ENCODE measurements at regions not wholly inside any gene's neighbourhood (a gene's known extent, or its start where the extent isn't known, plus 50 kb on each side); places are given as distances from the start of the nearest gene placed in this dataset.

- H3K27me3 ChIP-seq (ENCODE audit: control insufficient read depth, insufficient read depth, low read length): no peaks in the 10 kb centered on the region
- DNase-seq (ENCODE audit: low read depth in 2 of 2): peak; percentile 15 to 44
- TF ChIP-seq EZH2 (IDR thresholded peaks at IDR 0.05; ENCODE audit: low read length, missing control alignments) (no peak), CTCF (conservative IDR thresholded peaks at IDR 0.05 in 1 of 2, IDR thresholded peaks at IDR 0.05 in 1 of 2; ENCODE audit: low read depth in 1 of 2, low read length in 2 of 2) (no peak)
- no peaks in the 10 kb centered on the region for H4K20me1 ChIP-seq (ENCODE audit: control insufficient read depth, extremely low read depth, insufficient read depth, low read length)
- H3K79me2 ChIP-seq (ENCODE audit: control insufficient read depth, insufficient read depth, low read length): no peaks in the 10 kb centered on the region
- no peak overlapping the region for H3K4me3 ChIP-seq (replicated peaks in 1 of 4; ENCODE audit: control extremely low read depth in 1 of 4, insufficient read depth in 1 of 4, low read depth in 3 of 4, low read length in 4 of 4)
- H3K9me3 ChIP-seq (ENCODE audit: control insufficient read depth, insufficient read depth, low read depth, low read length): no peaks in the 10 kb centered on the region
- H3K27ac ChIP-seq (ENCODE audit: insufficient read depth, low read length): no peak overlapping the region
- no peak overlapping the region for H3K4me2 ChIP-seq (ENCODE audit: extremely low read depth, insufficient read depth, low read length)
- no peak overlapping the region for H2AFZ ChIP-seq (ENCODE audit: low read length)
- H3K9ac ChIP-seq (ENCODE audit: insufficient read depth, low read length): no peak overlapping the region
- H3K4me1 ChIP-seq (ENCODE audit: control insufficient read depth, extremely low read depth, insufficient read depth, low read length): no peaks in the 10 kb centered on the region
- no peaks in the 10 kb centered on the region for H3K36me3 ChIP-seq (ENCODE audit: control insufficient read depth, insufficient read depth, low read length)
Measured at GRCh38 chr12:107612508-107612907, 73.1 kb upstream of the PWP1 start.

GRCh38 chr12:107616941-107617340, 68.7 kb upstream of the PWP1 start:
- TF ChIP-seq CTCF (conservative IDR thresholded peaks at IDR 0.05 in 1 of 2, IDR thresholded peaks at IDR 0.05 in 1 of 2; ENCODE audit: low read depth in 1 of 2, low read length in 2 of 2) (no peak), EZH2 (IDR thresholded peaks at IDR 0.05; ENCODE audit: low read length, missing control alignments) (no peak)
- no peaks in the 10 kb centered on the region for H4K20me1 ChIP-seq (ENCODE audit: control insufficient read depth, extremely low read depth, insufficient read depth, low read length)
- H3K9me3 ChIP-seq (ENCODE audit: control insufficient read depth, insufficient read depth, low read depth, low read length): no peaks in the 10 kb centered on the region
- H3K79me2 ChIP-seq (ENCODE audit: control insufficient read depth, insufficient read depth, low read length): no peaks in the 10 kb centered on the region
- no peaks in the 10 kb centered on the region for H3K27me3 ChIP-seq (ENCODE audit: control insufficient read depth, insufficient read depth, low read length)
- no peaks in the 10 kb centered on the region for H3K4me1 ChIP-seq (ENCODE audit: control insufficient read depth, extremely low read depth, insufficient read depth, low read length)
- no peak overlapping the region for H3K27ac ChIP-seq (ENCODE audit: insufficient read depth, low read length)
- no peak overlapping the region for H3K4me3 ChIP-seq (replicated peaks in 1 of 4; ENCODE audit: control extremely low read depth in 1 of 4, insufficient read depth in 1 of 4, low read depth in 3 of 4, low read length in 4 of 4)
- no peak overlapping the region for H2AFZ ChIP-seq (ENCODE audit: low read length)
- DNase-seq (ENCODE audit: low read depth in 2 of 2): no peak
- no peaks in the 10 kb centered on the region for H3K36me3 ChIP-seq (ENCODE audit: control insufficient read depth, insufficient read depth, low read length)
- H3K4me2 ChIP-seq (ENCODE audit: extremely low read depth, insufficient read depth, low read length): no peak overlapping the region
- no peak overlapping the region for H3K9ac ChIP-seq (ENCODE audit: insufficient read depth, low read length)

- Histone ChIP-seq H3K27me3 (ENCODE audit: control insufficient read depth, insufficient read depth, low read length) (no peaks in the 10 kb centered on the region), H3K27ac (ENCODE audit: insufficient read depth, low read length) (no peak overlapping the region), H3K9ac (ENCODE audit: insufficient read depth, low read length) (no peak overlapping the region)
Measured at GRCh38 chr12:107618106-107618505, 67.5 kb upstream of the PWP1 start.

More at GRCh38 chr12:107618106-107618505, 67.5 kb upstream of the PWP1 start:
- TF ChIP-seq EZH2 (IDR thresholded peaks at IDR 0.05; ENCODE audit: low read length, missing control alignments) (no peak), CTCF (conservative IDR thresholded peaks at IDR 0.05 in 1 of 2, IDR thresholded peaks at IDR 0.05 in 1 of 2; ENCODE audit: low read depth in 1 of 2, low read length in 2 of 2) (no peak)
- no peaks in the 10 kb centered on the region for H3K79me2 ChIP-seq (ENCODE audit: control insufficient read depth, insufficient read depth, low read length)
- H3K4me3 ChIP-seq (replicated peaks in 1 of 4; ENCODE audit: control extremely low read depth in 1 of 4, insufficient read depth in 1 of 4, low read depth in 3 of 4, low read length in 4 of 4): no peak overlapping the region
- no peaks in the 10 kb centered on the region for H3K4me1 ChIP-seq (ENCODE audit: control insufficient read depth, extremely low read depth, insufficient read depth, low read length)
- H4K20me1 ChIP-seq (ENCODE audit: control insufficient read depth, extremely low read depth, insufficient read depth, low read length): no peaks in the 10 kb centered on the region
- H3K36me3 ChIP-seq (ENCODE audit: control insufficient read depth, insufficient read depth, low read length): no peaks in the 10 kb centered on the region
- no peak overlapping the region for H3K4me2 ChIP-seq (ENCODE audit: extremely low read depth, insufficient read depth, low read length)
- H3K9me3 ChIP-seq (ENCODE audit: control insufficient read depth, insufficient read depth, low read depth, low read length): no peaks in the 10 kb centered on the region
- H2AFZ ChIP-seq (ENCODE audit: low read length): no peak overlapping the region
- no peak for DNase-seq (ENCODE audit: low read depth in 2 of 2)

All from fibroblast of lung (primary cell).